ENCODE measurements at regions not wholly inside any gene's neighbourhood (a gene's known extent, or its start where the extent isn't known, plus 50 kb on each side); places are given as distances from the start of the nearest gene placed in this dataset.
"Not testable (repeated sequence)": the region's sequence is repeated elsewhere in the genome, so short reads cannot be mapped to it uniquely, and the experiment has no call there.

DNA sequence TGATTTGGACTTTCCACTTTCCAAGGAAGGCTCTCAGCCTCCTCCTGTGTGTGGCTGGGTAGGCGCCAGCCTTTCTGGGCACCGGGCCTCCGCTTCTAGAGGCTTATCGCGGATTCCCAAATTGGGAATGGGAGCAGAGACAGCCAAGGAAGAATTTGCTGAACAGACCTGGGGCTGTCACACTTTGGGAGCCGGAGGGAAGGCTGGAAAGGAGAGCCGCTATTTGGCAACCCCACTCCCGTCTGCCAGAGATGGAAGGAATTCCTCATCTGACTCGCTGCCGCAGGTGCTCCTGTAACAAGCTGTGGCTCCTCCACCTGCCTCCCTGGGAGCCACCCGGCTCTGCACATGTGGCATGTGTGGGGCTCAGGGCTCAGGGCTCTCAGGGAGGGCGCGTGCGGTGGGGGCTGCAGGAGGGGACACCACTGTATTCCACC, 50.8 kb upstream of the ECHDC3 start:
- TF ChIP-seq TAF1 (IDR thresholded peaks at IDR 0.05; ENCODE audit: borderline replicate concordance, low read depth, low read length) (no peak), POLR2AphosphoS5 (IDR thresholded peaks at IDR 0.05; ENCODE audit: low read depth, low read length) (no peak), POLR2A (IDR thresholded peaks at IDR 0.05; ENCODE audit: low read depth, low read length) (no peak)
- FAIRE-seq (no peak), DNase-seq (ENCODE audit: insufficient read length) (no peak)

DNA sequence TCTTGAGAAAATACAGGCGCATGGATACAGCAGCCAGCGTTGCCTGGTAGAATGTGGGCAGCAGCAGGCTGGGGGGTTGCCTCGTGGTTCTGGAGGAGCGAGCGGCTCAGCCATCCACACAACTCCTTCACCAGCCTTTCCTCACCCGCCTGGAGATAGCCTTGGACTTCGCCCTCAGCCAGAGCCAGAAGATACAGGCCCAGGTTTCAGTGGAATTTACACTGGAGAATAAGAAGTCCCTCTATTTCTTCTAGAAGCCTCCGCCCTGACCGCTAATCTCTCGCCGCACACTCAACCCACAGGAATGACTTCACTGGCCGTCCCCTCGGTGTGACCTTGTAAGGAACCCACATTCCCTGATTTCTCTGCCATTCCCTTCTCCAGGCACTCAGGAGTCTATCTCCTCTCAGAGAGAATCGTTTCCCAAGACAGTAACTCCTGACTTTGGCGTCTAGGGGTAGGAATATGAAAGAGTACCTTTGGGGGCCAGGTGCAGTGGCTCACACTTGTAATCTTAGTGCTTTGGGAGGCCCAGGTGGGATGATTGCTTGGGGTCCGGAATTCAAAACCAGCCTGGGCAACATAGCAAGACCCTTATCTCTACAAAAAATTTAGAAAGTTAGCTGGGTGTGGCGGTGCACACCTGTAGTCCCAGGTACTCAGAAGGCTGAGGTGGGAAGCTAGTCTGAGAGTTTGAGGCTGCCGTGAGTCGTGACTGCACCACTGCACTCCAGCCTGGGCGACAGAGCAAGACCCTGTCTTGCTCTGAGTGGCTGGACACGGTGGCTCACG, 52.0 kb upstream of the ECHDC3 start:
- FAIRE-seq (no peak), DNase-seq (ENCODE audit: insufficient read length) (no peak)
- TF ChIP-seq POLR2AphosphoS5 (IDR thresholded peaks at IDR 0.05; ENCODE audit: low read depth, low read length) (no peak), TAF1 (IDR thresholded peaks at IDR 0.05; ENCODE audit: borderline replicate concordance, low read depth, low read length) (no peak), POLR2A (IDR thresholded peaks at IDR 0.05; ENCODE audit: low read depth, low read length) (no peak)

DNA sequence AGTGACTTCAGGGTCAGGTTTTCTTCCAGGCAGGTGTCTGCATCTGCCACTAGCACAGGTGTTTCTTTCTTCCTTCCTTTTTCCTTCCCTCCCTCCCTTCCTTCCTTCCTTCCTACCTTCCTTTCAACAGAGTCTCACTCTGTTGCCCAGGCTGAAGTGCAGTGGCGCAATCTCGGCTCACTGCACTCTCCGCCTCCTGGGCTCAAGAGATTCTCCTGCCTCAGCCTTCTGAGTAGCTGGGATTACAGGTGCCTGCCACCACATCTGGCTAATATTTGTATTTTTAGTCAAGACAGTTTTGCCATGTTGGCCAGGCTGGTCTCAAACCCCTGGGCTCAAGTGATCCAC, 53.8 kb upstream of the ECHDC3 start:
- DNase-seq (ENCODE audit: insufficient read length); FAIRE-seq: not testable (repeated sequence)

DNA sequence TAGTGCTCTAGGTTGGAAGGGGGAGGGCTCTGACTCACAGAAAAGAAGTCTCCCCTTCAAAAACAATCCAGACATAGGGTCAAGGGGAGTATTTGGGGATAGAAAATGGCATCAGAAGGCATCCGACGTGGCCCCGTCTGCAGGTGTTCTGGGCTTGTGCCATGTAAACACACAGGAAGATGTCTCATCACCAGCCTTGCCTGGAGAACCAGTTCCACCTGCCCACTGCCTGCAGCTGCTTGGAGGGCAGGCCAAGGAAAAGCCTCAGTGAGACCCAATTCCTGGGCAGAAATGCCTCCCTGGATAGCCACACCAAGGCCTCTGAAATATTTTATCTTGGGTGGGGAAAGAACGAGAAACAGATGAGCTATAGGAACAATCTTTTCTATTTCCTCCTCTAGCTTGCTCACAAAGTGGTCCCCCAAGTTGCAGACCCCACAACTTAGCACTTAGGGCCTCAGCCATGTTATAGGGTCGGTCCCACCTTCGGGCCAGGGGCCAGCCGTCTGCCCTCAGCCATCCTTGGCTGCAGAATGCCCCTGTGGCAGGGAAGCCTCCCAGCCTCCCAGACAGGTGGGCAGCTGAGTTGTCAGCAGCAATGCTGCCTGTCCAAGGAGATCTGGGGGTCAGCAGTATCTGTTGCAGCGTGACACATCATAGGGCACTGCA, 54.3 kb upstream of the ECHDC3 start:
- TF ChIP-seq TAF1 (IDR thresholded peaks at IDR 0.05; ENCODE audit: borderline replicate concordance, low read depth, low read length), result no peak
- no peak for TF ChIP-seq POLR2AphosphoS5 (IDR thresholded peaks at IDR 0.05; ENCODE audit: low read depth, low read length)
- no peak for TF ChIP-seq POLR2A (IDR thresholded peaks at IDR 0.05; ENCODE audit: low read depth, low read length)
- DNase-seq (ENCODE audit: insufficient read length), result no peak
- no peak for FAIRE-seq

DNA sequence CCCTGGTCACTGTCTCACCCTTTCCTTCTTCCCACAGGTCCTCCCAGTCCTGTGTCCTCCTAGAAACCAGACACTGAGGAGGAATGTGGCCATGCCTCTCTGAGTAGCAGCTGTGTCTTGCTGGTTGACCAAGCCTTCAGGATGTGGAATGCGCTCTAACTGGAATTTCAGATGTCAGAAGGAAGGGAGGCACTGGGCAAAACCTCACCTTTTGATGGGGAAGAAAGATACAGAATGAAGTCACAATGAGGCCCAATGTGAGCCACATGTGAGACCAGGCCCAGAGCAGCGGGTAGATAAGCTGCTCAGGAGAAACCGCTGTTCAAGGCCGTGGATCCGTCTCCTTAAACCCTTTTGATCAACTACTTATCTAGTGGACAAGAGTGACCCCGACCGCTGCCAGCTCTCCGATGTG, 54.8 kb upstream of the ECHDC3 start:
- TF ChIP-seq POLR2A (IDR thresholded peaks at IDR 0.05; ENCODE audit: low read depth, low read length) (no peak), POLR2AphosphoS5 (IDR thresholded peaks at IDR 0.05; ENCODE audit: low read depth, low read length) (no peak), TAF1 (IDR thresholded peaks at IDR 0.05; ENCODE audit: borderline replicate concordance, low read depth, low read length) (no peak)
- FAIRE-seq (no peak), DNase-seq (ENCODE audit: insufficient read length) (no peak)

DNA sequence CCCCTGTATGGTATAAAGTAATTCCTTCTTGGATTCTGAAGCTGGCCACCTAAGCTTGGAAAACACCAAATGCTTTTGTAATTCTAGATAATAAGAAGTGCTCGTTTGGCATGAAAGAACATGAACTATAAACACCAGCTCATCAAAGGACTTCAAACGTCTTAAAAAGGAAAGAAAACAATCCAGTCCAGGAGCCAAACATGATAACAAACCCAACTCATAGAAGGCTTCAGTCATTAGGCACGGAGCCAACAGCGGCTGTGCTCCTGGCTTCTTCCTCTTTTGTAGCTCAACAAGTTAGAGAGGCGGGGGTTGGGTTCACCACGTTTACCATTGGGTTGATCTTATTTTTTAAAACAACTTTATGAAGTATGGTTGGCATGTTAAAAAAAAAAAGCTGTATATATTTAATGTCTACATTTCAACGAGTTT, 56.4 kb upstream of the ECHDC3 start:
- no peak for TF ChIP-seq TAF1 (IDR thresholded peaks at IDR 0.05; ENCODE audit: borderline replicate concordance, low read depth, low read length)
- TF ChIP-seq POLR2AphosphoS5 (IDR thresholded peaks at IDR 0.05; ENCODE audit: low read depth, low read length), result no peak
- TF ChIP-seq POLR2A (IDR thresholded peaks at IDR 0.05; ENCODE audit: low read depth, low read length), result no peak
- peak; percentile 44 for FAIRE-seq
- peak; percentile 37 for DNase-seq (ENCODE audit: insufficient read length)

DNA sequence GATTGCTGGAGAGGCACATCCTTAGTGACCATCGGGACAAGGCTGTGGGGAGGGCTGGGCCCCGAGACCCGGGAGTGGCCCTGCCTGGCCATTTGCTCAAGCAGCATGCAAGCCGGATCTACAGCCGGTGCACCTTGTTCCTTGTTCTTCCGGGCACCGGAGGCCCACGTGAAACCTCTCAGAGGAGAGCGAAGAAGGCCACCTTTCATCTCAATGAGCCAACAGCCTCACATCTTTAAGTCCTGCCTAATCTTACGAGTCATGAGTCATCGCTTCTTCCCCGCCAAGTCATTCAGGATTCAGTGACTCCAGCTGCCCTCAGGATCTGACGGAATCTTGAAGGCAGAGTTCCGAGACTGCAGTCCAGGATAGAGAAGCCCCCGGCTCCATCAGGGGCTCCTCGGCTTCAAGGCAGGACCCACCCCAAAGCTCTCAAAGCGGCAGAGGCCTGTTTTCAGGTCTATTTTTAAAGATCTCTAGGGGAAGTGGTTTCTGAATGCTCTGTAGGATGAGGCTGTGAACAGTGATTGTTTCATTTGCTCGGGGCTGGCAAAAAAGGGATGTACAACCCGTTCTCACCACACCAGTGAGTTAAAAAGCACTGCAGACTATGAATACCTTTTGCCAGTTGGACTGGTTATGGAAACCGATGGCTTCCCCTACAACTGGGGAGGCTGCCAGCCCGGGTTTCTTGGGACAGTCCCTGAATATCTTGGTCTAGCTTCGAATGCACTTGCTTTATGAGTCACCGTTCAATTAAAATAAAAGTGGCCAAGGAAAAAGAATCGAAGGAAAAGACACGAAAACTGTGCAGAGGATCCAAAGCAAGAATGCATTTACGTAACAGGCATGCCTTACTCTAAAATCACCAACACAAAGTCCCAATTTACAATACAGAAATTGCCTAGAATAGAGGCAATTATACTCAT, 57.2 kb upstream of the ECHDC3 start:
- DNase-seq (ENCODE audit: insufficient read length) (peak; percentile 58), FAIRE-seq (peak; percentile 86)
- peak; percentile 70 for TF ChIP-seq POLR2A (IDR thresholded peaks at IDR 0.05; ENCODE audit: low read depth, low read length)
- peak; percentile 13; the same call in 1 of the 2 replicates for TF ChIP-seq POLR2AphosphoS5 (IDR thresholded peaks at IDR 0.05; ENCODE audit: low read depth, low read length)
- TF ChIP-seq TAF1 (IDR thresholded peaks at IDR 0.05; ENCODE audit: borderline replicate concordance, low read depth, low read length), result 0 out of 2 replicates have a peak, but pooled peaks have one; percentile 44

DNA sequence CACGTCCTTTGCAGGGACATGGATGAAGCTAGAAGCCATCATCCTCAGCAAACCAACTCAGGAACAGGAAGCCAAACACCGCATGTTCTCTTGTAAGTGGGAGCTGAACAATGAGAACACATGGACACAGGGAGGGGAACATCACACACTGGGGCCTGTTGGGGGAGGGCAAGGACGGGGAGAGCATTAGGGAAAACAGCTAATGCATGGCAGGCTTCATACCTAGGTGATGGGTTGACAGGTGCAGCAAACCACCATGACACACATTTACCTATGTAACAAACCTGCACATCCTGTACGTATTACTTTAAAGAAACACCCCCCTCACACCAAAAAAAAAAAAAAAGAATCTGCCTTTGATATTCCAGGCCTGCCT, 57.9 kb upstream of the ECHDC3 start:
- not testable (repeated sequence) for DNase-seq (ENCODE audit: insufficient read length); FAIRE-seq

DNA sequence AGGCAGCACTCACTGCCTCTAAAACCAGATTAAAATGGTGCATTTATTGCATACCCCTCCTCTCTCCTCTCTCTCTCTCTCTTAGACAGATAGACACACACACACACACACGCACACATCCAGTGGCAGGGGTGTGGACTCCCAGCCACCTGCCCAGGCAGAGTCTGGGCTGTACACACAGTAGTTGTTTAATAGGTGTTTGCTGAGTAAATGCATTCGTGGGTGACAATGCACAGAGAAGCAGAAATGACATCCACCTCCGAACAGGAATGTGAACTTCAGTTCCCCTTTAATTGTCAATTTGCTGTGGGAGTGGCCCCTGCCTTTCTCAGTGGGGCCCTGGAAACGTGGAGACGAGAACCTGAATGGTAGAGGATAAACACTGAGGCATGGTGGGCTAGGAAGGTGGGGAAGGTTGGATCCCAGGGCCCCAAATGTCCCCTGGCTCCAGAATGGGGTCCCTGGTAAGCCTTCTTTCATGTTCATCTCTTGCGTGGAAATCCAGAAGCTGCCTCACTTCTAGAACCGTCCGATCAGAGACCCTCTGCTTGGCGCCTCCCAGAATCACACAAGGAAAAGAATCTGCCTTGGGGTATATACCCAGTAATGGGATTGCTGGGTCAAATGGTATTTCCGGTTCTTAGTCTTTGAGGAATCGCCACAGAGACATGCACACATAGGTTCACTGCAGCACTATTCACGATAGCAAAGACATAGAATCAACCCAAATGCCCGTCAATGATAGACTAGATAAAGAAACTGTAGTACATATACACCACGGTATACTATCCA, 58.5 kb upstream of the ECHDC3 start:
- TF ChIP-seq TAF1 (IDR thresholded peaks at IDR 0.05; ENCODE audit: borderline replicate concordance, low read depth, low read length) (peak; percentile 17; the same call in 1 of the 2 replicates), POLR2AphosphoS5 (IDR thresholded peaks at IDR 0.05; ENCODE audit: low read depth, low read length) (no peak), POLR2A (IDR thresholded peaks at IDR 0.05; ENCODE audit: low read depth, low read length) (0 out of 2 replicates have a peak, but pooled peaks have one; percentile 14)
- DNase-seq (ENCODE audit: insufficient read length) (no peak), FAIRE-seq (peak; percentile 38)

DNA sequence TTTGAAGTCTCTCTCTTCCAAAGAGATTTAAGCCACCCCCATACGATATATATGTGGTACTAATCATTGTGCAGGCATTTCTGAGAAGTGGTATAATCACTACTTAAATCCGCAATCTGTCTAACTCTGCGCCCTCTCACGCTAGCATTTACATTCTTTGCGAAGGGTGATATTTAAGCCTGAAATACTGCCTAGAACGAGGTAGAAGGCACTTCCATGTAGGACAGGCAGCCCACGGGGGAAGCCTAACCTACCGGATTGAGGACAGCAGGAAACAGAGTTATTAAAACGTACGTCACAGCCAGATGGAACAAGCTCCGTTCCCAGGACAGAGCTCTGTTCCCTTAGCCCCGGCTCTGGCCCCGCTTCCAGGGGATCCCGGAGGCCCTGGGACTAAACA, 59.3 kb upstream of the ECHDC3 start:
- FAIRE-seq (no peak), DNase-seq (ENCODE audit: insufficient read length) (no peak)
- no peak for TF ChIP-seq POLR2AphosphoS5 (IDR thresholded peaks at IDR 0.05; ENCODE audit: low read depth, low read length)
- no peak for TF ChIP-seq POLR2A (IDR thresholded peaks at IDR 0.05; ENCODE audit: low read depth, low read length)
- no peak for TF ChIP-seq TAF1 (IDR thresholded peaks at IDR 0.05; ENCODE audit: borderline replicate concordance, low read depth, low read length)

DNA sequence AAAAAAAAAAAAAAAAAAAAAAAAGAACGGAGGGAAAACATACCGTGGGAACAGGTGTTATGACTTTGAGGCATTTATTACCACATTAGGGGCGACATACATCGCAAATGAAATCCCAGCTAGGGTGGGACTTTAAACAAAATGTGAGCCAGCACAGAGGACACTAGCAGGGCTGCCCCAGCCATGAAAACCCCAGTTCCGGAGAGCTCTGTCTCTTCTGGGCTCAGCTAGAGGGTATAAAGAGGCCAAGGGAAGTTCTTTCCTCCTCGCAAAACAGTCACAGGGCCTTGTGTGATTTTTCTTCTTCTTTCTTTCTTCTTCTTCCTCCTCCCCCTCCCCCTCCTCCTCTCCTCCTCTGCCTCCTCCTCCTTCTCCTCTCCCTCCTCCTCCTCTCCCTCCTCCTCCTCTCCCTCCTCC, 59.9 kb upstream of the ECHDC3 start:
- TF ChIP-seq POLR2AphosphoS5 (IDR thresholded peaks at IDR 0.05; ENCODE audit: low read depth, low read length), result no peak
- no peak for TF ChIP-seq TAF1 (IDR thresholded peaks at IDR 0.05; ENCODE audit: borderline replicate concordance, low read depth, low read length)
- TF ChIP-seq POLR2A (IDR thresholded peaks at IDR 0.05; ENCODE audit: low read depth, low read length), result no peak
- DNase-seq (ENCODE audit: insufficient read length) (no peak), FAIRE-seq (no peak)
